Trophoblast cell (in vitro differentiated cells and primary cell): ENCODE measurements at regions not wholly inside any gene's neighbourhood (a gene's known extent, or its start where the extent isn't known, plus 50 kb on each side); places are given as distances from the start of the nearest gene placed in this dataset.

Source experiments
- DNase-seq, 2 donors: peaks; one replicate each; pipeline ENCODE4 v3.0.0-alpha.2; 2016
- H2AFZ ChIP-seq: 2 replicates; pipeline ENCODE4 v1.6.1; 2013; ENCODE audit warnings: low read length, moderate library complexity, mild to moderate bottlenecking; ENCODE audit not compliant: insufficient read depth, poor library complexity
- H2AK5ac ChIP-seq: 2 replicates; pipeline ENCODE4 v1.6.1; 2013; ENCODE audit warnings: mild to moderate bottlenecking, low read length
- H2BK120ac ChIP-seq: 2 replicates; pipeline ENCODE4 v1.6.1; 2013; ENCODE audit warnings: low read length, mild to moderate bottlenecking, moderate library complexity; ENCODE audit not compliant: insufficient read depth, poor library complexity
- H2BK12ac ChIP-seq: 2 replicates; pipeline ENCODE4 v1.6.1; 2013; ENCODE audit warnings: mild to moderate bottlenecking, low read length, moderate library complexity
- H2BK5ac ChIP-seq: 2 replicates; pipeline ENCODE4 v1.6.1; 2013; ENCODE audit warnings: low read length, low read depth, moderate library complexity, mild to moderate bottlenecking; ENCODE audit not compliant: poor library complexity
- H3K14ac ChIP-seq: 2 replicates; pipeline ENCODE4 v1.6.1; 2013; ENCODE audit warnings: mild to moderate bottlenecking, low read length
- H3K18ac ChIP-seq: 2 replicates; pipeline ENCODE4 v1.6.1; 2013; ENCODE audit warnings: mild to moderate bottlenecking, low read length
- H3K23ac ChIP-seq: 2 replicates; pipeline ENCODE4 v1.6.1; 2013; ENCODE audit warnings: low read length
- H3K27ac ChIP-seq: 2 replicates; pipeline ENCODE4 v1.5.1; 2013; ENCODE audit warnings: low read depth, mild to moderate bottlenecking, inconsistent platforms, low read length, moderate library complexity
- H3K27me3 ChIP-seq: 2 replicates; pipeline ENCODE4 v1.6.1; 2013; ENCODE audit warnings: inconsistent platforms, mild to moderate bottlenecking, low read length, moderate library complexity; ENCODE audit not compliant: insufficient read depth
- H3K36me3 ChIP-seq, 2 experiments: 1 replicate in 1 of 2; 2 replicates in 1 of 2; pipeline ENCODE4 v1.6.1; 2013; ENCODE audit warnings: low read length in 2 of 2, mild to moderate bottlenecking in 2 of 2, moderate library complexity in 1 of 2; ENCODE audit not compliant: insufficient read depth in 2 of 2, control insufficient read depth in 1 of 2
- H3K4ac ChIP-seq: 2 replicates; pipeline ENCODE4 v1.6.1; 2013; ENCODE audit warnings: low read depth, mild to moderate bottlenecking, low read length, moderate library complexity
- H3K4me1 ChIP-seq, 2 experiments: 1 replicate in 1 of 2; 2 replicates in 1 of 2; pipeline ENCODE4 v1.6.1; 2013; ENCODE audit warnings: low read length in 2 of 2, mild to moderate bottlenecking in 2 of 2, moderate library complexity in 1 of 2; ENCODE audit not compliant: insufficient read depth in 2 of 2, control insufficient read depth in 1 of 2
- H3K4me2 ChIP-seq: 2 replicates; pipeline ENCODE4 v1.6.1; 2013; ENCODE audit warnings: inconsistent platforms, mild to moderate bottlenecking, low read length, moderate library complexity
- H3K4me3 ChIP-seq: 2 replicates; pipeline ENCODE4 v1.5.1; 2013; ENCODE audit warnings: mild to moderate bottlenecking, low read depth, low read length, inconsistent platforms
- H3K79me1 ChIP-seq: one replicate; pipeline ENCODE4 v1.6.1; 2013; ENCODE audit warnings: low read length
- H3K79me2 ChIP-seq: 2 replicates; pipeline ENCODE4 v1.6.1; 2013; ENCODE audit warnings: low read length, mild to moderate bottlenecking; ENCODE audit not compliant: control insufficient read depth, insufficient read depth, poor library complexity
- H3K9ac ChIP-seq: 2 replicates; pipeline ENCODE4 v1.6.1; 2013; ENCODE audit warnings: mild to moderate bottlenecking, low read length
- H3K9me3 ChIP-seq: 2 replicates; pipeline ENCODE4 v1.6.1; 2013; ENCODE audit warnings: low read depth, mild to moderate bottlenecking, control low read depth, inconsistent platforms, low read length; ENCODE audit not compliant: insufficient read depth
- H4K12ac ChIP-seq: 2 replicates; pipeline ENCODE4 v1.6.1; 2013; ENCODE audit warnings: low read depth, mild to moderate bottlenecking, low read length, moderate library complexity
- H4K8ac ChIP-seq: 2 replicates; pipeline ENCODE4 v1.6.1; 2013; ENCODE audit warnings: low read depth, mild to moderate bottlenecking, low read length, moderate library complexity
- H4K91ac ChIP-seq: one replicate; pipeline ENCODE4 v1.6.1; 2013; ENCODE audit warnings: low read depth, mild to moderate bottlenecking, low read length, moderate library complexity
- WGBS: extraction: QIAGEN DNeasy Blood & Tissue Kit; methylation state at CpG from one replicate; pipeline ENCODE4 v1.1.7; 2013; ENCODE audit warnings: missing lambda C conversion rate; ENCODE audit not compliant: insufficient read length, insufficient coverage; ENCODE audit errors: extremely low coverage; 5-methylcytosine and 5-hydroxymethylcytosine counted together

- no peaks in the 10 kb centered on the region for H3K36me3 ChIP-seq
- no peaks in the 10 kb centered on the region for H3K27me3 ChIP-seq
- no peak overlapping the region for H3K4ac ChIP-seq
- WGBS = no CpG with 5 or more reads among the region's 5 CpGs
- H3K23ac ChIP-seq = no peak overlapping the region
- no peak overlapping the region for H3K4me3 ChIP-seq
- no peak for DNase-seq
- H4K91ac ChIP-seq = no peak overlapping the region
- H3K79me2 ChIP-seq = no peaks in the 10 kb centered on the region
- H2AK5ac ChIP-seq = no peak overlapping the region
- no peak overlapping the region for H2BK5ac ChIP-seq
- H4K12ac ChIP-seq = no peak overlapping the region
- no peak overlapping the region for H3K18ac ChIP-seq
- no peaks in the 10 kb centered on the region for H3K4me1 ChIP-seq
- H2BK120ac ChIP-seq = no peak overlapping the region
- no peak overlapping the region for H3K4me2 ChIP-seq
- H2BK12ac ChIP-seq = no peak overlapping the region
- H2AFZ ChIP-seq = no peak overlapping the region
- H3K9ac ChIP-seq = no peak overlapping the region
- H3K9me3 ChIP-seq = no peaks in the 10 kb centered on the region
- H3K79me1 ChIP-seq = no peaks in the 10 kb centered on the region
- no peak overlapping the region for H3K27ac ChIP-seq
- H4K8ac ChIP-seq = no peak overlapping the region
- H3K14ac ChIP-seq = no peak overlapping the region
Measured at GRCh38 chr18:50473881-50474280, 86.0 kb upstream of the MAPK4 start.

GRCh38 chr18:50475538-50476193 is 84.2 kb upstream of the MAPK4 start:
- Histone ChIP-seq H3K27ac (no peak overlapping the region), H3K4me1 (no peaks in the 10 kb centered on the region), H3K4me3 (no peak overlapping the region), H2AK5ac (no peak overlapping the region), H3K79me1 (no peaks in the 10 kb centered on the region), H2BK5ac (no peak overlapping the region), H2AFZ (no peak overlapping the region), H3K27me3 (no peaks in the 10 kb centered on the region), H3K23ac (no peak overlapping the region), H3K18ac (no peak overlapping the region), H3K9ac (no peak overlapping the region), H3K9me3 (no peaks in the 10 kb centered on the region), H2BK120ac (no peak overlapping the region), H2BK12ac (no peak overlapping the region), H4K12ac (no peak overlapping the region), H4K8ac (no peak overlapping the region), H3K36me3 (no peaks in the 10 kb centered on the region), H3K14ac (no peak overlapping the region), H3K79me2 (no peaks in the 10 kb centered on the region), H3K4ac (no peak overlapping the region), H4K91ac (no peak overlapping the region), H3K4me2 (no peak overlapping the region)
- no peak for DNase-seq
- no CpG with 5 or more reads among the region's 4 CpGs for WGBS

GRCh38 chr18:50492097-50492496 is 67.8 kb upstream of the MAPK4 start:
- Histone ChIP-seq H4K91ac (no peak overlapping the region), H4K12ac (no peak overlapping the region), H3K4ac (no peak overlapping the region), H3K27ac (no peak overlapping the region), H2BK120ac (no peak overlapping the region), H3K9me3 (no peaks in the 10 kb centered on the region), H2AK5ac (no peak overlapping the region), H3K79me2 (no peaks in the 10 kb centered on the region), H2AFZ (no peak overlapping the region), H3K4me2 (no peak overlapping the region), H3K4me1 (no peaks in the 10 kb centered on the region), H3K14ac (no peak overlapping the region), H3K18ac (no peak overlapping the region), H3K23ac (no peak overlapping the region), H3K36me3 (no peaks in the 10 kb centered on the region), H3K79me1 (no peaks in the 10 kb centered on the region), H3K9ac (no peak overlapping the region), H2BK5ac (no peak overlapping the region), H4K8ac (no peak overlapping the region), H3K4me3 (no peak overlapping the region), H2BK12ac (no peak overlapping the region), H3K27me3 (no peaks in the 10 kb centered on the region)
- no peak for DNase-seq
- no CpG with 5 or more reads among the region's 2 CpGs for WGBS

- Histone ChIP-seq H4K12ac (no peak overlapping the region), H3K79me1 (no peaks in the 10 kb centered on the region), H2BK120ac (no peak overlapping the region), H3K4ac (no peak overlapping the region), H3K36me3 (no peaks in the 10 kb centered on the region), H3K27ac (no peak overlapping the region), H3K9ac (no peak overlapping the region), H4K8ac (no peak overlapping the region), H2BK5ac (no peak overlapping the region), H2AFZ (no peak overlapping the region), H3K23ac (no peak overlapping the region), H3K4me3 (no peak overlapping the region), H3K4me2 (no peak overlapping the region), H3K9me3 (no peaks in the 10 kb centered on the region), H3K79me2 (no peaks in the 10 kb centered on the region), H3K18ac (no peak overlapping the region), H2AK5ac (no peak overlapping the region), H3K27me3 (no peaks in the 10 kb centered on the region), H3K14ac (no peak overlapping the region), H2BK12ac (no peak overlapping the region), H4K91ac (no peak overlapping the region), H3K4me1 (no peaks in the 10 kb centered on the region)
- DNase-seq = no peak
- no CpG with 5 or more reads among the region's 3 CpGs for WGBS
Measured at GRCh38 chr18:50494569-50494968, 65.3 kb upstream of the MAPK4 start.
